LHCN-M2 (cell line): ENCODE measurements at regions not wholly inside any gene's neighbourhood (a gene's known extent, or its start where the extent isn't known, plus 50 kb on each side); places are given as distances from the start of the nearest gene placed in this dataset.
"Not testable (repeated sequence)": the region's sequence is repeated elsewhere in the genome, so short reads cannot be mapped to it uniquely, and the experiment has no call there.

Experiments used
- DNase-seq: peaks from one replicate; pipeline ENCODE4 v3.0.0-alpha.2; 2012; ENCODE audit warnings: low read depth

DNA sequence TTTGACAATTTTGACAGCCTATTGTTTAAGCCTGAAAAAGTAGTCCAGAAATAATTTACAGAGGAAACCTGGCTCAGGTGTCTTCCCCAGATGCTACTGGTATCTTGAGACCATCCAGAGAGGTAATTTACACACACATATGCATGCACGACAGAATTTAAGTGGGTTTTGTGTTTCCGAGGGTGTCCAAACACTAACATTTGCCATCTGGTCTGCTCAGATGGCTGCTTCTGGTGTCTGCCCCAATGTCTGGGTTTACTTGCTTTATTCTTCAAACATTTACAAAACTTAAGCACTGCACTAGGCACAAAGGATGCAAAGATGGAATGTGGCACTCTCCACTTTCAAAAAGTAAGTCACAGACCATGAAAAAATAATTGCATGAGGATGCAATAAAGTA, 226.6 kb upstream of the EGLN3 start:
- DNase-seq: no peak

DNA sequence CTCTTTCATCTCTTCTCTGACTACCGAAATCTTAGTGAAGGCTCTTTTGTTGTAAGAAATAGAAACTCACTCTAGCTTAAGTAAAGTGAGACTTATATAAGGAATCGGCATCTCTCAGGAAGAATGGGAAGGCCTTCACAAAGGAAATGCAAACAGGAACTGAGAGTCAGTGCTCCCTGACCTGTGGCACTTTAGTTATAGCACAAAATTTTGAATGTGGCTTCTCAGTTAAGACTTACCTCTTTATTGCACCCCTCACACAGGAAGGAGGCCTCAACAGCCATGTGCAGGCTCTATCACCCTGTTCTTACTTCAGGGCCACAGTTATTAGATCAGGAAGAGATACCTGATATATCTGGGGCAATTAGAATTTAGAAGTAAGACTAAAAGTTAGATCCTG, 224.7 kb upstream of the EGLN3 start:
- no peak for DNase-seq

DNA sequence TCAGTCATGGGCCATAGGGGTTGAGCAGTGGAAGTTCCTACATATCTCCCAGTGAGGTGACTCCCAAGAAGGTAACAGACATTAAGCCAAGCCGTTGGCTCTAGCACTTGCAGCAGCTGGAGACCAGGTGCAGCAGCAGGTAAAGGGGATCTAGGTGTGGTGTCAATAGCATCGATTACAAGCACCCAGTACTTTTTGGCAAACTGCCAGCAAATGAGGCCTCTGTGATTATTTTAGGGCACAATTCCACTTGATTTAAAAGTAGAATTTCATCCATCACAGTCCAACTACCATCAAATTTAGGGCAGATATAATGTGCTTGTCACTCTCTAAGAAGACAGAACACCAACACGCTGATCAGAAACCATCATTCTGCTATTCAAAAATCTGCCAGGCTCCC, 224.1 kb upstream of the EGLN3 start:
- no peak for DNase-seq

DNA sequence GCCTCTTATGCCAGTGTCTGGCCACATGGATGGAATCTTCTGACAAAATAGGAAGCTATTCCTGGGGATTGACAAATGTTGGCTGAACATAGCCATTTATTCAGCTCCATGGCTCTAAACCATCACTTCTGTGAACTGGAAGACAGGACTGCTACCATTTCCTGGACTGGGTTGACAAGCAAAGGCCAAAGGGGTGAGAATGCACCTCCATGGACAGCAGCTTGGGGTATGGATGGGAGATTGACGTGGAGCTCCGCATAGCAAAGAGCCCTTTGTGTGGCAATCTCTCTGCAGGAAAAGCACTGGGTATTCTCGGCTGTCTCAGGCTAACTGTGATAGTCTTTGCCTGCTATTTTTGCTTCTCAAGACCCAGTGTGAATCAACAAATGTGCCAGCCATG, 223.0 kb upstream of the EGLN3 start:
- no peak for DNase-seq

DNA sequence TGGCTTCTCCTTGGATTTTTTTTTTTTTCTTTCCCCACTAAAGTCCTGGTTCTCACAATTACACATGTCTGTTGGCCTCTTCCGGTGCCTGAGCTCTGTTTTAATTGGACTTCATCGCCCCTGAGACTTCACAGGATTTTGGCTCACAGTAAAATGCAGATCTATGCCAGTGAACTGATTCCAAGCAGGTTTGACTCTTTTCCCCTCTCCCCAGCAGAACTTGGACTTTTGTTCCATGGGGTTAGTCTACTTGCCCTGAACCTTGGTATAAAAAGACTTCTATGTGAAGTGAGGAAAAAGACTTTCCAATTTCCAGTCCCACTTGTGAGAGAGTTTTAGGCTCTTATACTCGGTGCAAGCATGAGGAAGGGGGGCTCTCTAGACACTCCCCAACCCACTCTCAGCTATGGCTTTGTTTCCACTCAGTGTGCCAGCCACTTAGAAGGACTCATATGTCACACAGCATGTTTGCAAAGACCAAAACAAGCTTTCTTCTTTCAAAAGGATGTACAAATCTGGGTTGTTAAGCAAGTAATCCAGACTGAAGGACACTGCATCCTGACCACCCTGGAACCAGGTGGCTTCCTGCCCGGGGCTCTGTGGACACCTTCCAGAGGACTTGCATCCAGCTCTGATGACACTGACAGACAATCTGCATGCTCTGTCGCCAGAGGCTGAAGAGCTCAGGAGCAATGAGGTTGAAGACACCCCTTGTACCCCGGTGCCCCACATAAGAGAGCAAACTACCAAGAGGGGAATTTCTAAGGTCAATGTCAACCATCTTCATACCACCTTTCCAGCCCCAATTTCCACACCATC, 221.9 kb upstream of the EGLN3 start:
- no peak for DNase-seq

DNA sequence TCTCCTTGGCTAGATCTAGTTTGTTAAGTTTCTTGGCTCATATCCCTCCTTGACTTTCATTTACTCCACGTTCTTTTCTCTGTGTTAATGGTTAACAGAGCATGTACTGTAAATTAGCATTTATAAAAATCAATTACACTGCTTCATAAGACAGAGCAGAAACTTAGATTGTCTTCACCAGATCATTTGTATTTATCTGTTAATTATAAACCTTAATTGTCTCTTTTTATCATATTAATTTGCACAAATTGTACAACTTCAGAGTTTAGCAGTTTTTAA, 221.2 kb upstream of the EGLN3 start:
- DNase-seq: no peak

DNA sequence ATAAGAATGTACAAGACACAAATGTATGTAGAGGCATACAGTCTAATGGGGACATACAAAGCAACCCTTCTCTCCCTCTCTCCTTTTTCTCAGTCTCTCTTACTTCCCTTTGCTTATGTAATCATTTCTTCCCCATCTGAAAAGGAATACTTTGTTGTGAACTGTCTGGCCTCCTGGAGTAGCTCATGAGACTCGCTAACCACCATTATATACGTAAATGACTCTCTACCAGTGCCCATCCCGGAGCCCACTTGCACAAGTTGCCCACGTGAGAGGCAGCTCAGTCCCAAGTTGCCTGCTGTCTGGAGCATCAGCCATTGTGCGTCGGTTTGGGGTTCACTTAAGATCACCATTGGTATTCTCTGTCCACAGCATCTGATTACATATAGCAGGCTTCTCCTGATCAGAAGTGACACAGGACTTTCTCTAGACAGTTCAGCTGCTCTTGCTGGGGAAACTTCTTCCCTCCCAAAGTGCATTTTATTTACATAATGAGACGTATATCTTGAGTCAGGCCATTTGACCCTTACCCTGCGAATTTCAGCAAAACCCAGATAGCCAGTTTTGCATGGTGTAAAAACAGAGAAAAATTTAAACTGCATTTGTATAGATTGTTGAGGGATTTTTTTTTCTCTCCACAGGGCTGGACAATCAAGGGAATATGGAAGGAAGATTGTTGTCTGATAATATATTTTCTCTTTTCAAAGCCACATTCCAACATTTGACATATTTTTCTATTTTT, 220.7 kb upstream of the EGLN3 start:
- no peak for DNase-seq

DNA sequence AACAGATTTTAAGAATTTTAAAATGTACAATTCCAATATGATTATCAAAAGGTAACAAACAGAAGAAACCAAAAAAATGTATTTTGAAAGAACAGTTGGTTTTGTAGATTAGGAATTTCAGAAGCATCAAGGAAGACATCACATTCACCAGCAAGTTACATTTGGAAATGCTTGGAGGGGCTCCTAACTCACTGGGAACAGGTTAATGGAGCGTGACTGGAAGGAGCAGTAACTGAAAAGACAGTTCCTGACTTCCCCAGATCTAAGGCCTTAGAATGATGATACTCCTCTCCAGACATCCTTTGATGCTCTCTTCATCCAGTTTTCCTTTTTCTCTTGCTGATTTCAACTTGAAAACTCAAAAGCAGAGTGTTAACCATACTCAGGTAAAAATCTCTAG, 220.0 kb upstream of the EGLN3 start:
- no peak for DNase-seq

- DNase-seq: no peak
Observed at GRCh38 chr14:34169561-34169960, 218.7 kb upstream of the EGLN3 start.

GRCh38 chr14:34168656-34169055, 217.8 kb upstream of the EGLN3 start:
- DNase-seq: no peak

DNA sequence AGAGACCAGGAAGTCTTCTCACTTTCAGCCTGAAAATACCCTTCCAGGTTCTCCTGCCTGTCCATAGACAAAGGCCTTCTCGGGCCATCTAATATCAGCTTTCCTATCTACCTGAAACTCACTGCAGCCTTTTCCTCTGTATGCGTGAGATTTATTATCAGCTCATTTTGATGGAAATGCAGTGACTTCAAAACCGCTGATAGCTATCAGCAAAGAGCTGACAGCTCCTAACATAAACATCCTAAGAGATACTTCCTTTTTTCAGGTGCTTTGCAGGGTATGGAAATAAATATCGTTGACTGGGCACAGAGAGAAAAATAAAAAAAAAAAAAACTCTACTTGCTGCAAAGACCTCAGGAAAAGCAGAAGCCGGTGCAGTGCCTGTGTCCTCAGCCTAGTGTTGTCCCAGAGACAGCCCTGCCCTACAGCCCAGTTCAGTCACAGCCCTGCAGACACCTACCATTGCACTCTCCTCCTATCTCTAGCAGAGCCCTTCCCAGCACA, 215.0 kb upstream of the EGLN3 start:
- no peak for DNase-seq

- no peak for DNase-seq
Observed at GRCh38 chr14:34164162-34164864, 213.4 kb upstream of the EGLN3 start.

DNA sequence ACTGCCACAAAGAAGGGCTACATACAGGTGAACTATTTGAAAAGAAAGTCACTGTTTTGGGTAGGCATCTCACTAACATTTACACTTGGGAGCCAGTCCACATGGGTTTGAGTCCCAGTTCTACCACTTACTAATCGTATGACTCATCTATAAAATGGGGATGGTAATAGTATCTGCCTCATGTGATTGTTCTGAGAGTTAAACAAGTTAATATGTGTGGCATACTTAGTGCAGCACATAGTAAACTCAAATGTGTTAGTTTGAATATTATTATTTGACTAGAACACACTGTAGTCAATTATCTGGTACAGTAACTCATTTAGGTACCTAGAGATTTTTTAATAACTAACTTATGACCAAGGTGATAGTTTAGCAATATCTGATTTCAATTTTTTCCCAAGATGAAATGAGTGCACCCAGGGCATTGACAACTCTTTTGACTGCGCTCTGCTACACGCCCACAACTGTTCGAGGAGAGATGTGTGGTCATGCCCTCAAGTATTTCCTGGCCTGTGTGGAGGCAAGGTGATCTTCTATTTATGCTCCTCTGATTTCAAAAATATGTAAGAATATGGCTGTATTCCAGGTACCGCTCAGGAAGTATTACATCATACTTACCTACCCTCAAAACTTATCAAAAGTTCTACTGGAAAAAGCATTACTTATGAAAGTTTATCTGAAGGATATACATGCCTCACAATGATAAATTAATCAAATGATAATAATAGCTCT, 210.6 kb upstream of the EGLN3 start:
- DNase-seq: no peak

GRCh38 chr14:34160619-34161018, 209.7 kb upstream of the EGLN3 start:
- no peak for DNase-seq

GRCh38 chr14:34157651-34158050, 206.8 kb upstream of the EGLN3 start:
- no peak for DNase-seq

GRCh38 chr14:34147461-34147860, 196.6 kb upstream of the EGLN3 start:
- DNase-seq: no peak

GRCh38 chr14:34140127-34140526, 189.3 kb upstream of the EGLN3 start:
- not testable (repeated sequence) for DNase-seq

- DNase-seq: not testable (repeated sequence)
Observed at GRCh38 chr14:34139160-34140121, 188.6 kb upstream of the EGLN3 start.

DNA sequence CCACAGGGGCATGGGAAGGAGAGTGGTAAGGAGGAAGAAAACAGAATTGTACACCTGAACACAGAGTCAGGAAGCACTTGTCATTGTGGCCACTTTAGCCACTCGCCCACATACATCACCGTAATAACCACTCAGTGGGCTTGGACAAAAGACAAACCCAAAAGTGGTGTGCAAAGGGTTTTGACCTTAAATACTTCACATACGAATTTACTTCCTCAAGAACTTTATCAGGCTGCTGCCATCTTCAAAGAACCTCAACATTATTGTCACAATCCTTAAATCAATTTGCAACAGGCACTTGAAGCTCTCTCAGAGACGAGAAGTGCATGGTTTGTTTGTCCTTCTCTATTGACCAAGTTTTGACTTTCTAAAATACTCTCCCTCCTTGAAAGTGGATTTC, 187.3 kb upstream of the EGLN3 start:
- no peak for DNase-seq

- DNase-seq: no peak
Observed at GRCh38 chr14:34137001-34137745, 186.3 kb upstream of the EGLN3 start.
